ENCODE measurements at regions not wholly inside any gene's neighbourhood (a gene's known extent, or its start where the extent isn't known, plus 50 kb on each side); places are given as distances from the start of the nearest gene placed in this dataset.

GRCh38 chr6:20263059-20263458 lies 50.8 kb upstream of the MBOAT1 start:
- ATAC-seq (no peak), DNase-seq (ENCODE audit: low read depth, low spot score) (no peak)
- no TSS peak for BruUV-seq (replicated peaks)
- ChIA-PET CTCF (no interaction called here), POLR2A (no interaction called here)
- Histone ChIP-seq H3K27me3 (ENCODE audit: control insufficient read depth, insufficient read depth, low read length) (no peaks in the 10 kb centered on the region; the same call in 1 of the 2 replicates), H3K4me1 (ENCODE audit: control insufficient read depth, insufficient read depth, low read length) (no peaks in the 10 kb centered on the region), H3K36me3 (ENCODE audit: control insufficient read depth, insufficient read depth, low read length) (no peaks in the 10 kb centered on the region), H3K9me3 (ENCODE audit: control insufficient read depth, insufficient read depth, low read depth, low read length) (no peaks in the 10 kb centered on the region), H3K27ac (ENCODE audit: low read length) (no peak overlapping the region), H3K4me3 (ENCODE audit: low read depth in 2 of 2, low read length in 2 of 2) (no peak overlapping the region)
- TF ChIP-seq SIN3A (IDR thresholded peaks at IDR 0.05; ENCODE audit: borderline replicate concordance, insufficient read depth, low read depth, low read length) (no peak), REST (IDR thresholded peaks at IDR 0.05; ENCODE audit: insufficient read depth in 1 of 2, low read depth in 2 of 2, low read length in 1 of 2) (no peak), TCF7L2 (IDR thresholded peaks at IDR 0.05; ENCODE audit: low read depth, low read length) (no peak), CTCF (IDR thresholded peaks at IDR 0.05) (no peak), POLR2AphosphoS5 (IDR thresholded peaks at IDR 0.05; ENCODE audit: low read depth, low read length) (no peak)
- in situ Hi-C loops (cut with HindIII; ENCODE audit: low pct_unique_long_range_greater_than_20kb, low sequenced_read_pairs), result no loop called here
- intact Hi-C loops (cut with micrococcal nuclease; ENCODE audit: unreplicated experiment), result no loop called here

- no peaks in the 10 kb centered on the region; the same call in 1 of the 2 replicates for H3K27me3 ChIP-seq (ENCODE audit: control insufficient read depth, insufficient read depth, low read length)
- no peak for TF ChIP-seq SIN3A (IDR thresholded peaks at IDR 0.05; ENCODE audit: borderline replicate concordance, insufficient read depth, low read depth, low read length)
- TF ChIP-seq TCF7L2 (IDR thresholded peaks at IDR 0.05; ENCODE audit: low read depth, low read length), result no peak
- no peak for TF ChIP-seq REST (IDR thresholded peaks at IDR 0.05; ENCODE audit: insufficient read depth in 1 of 2, low read depth in 2 of 2, low read length in 1 of 2)
- no peak for TF ChIP-seq POLR2AphosphoS5 (IDR thresholded peaks at IDR 0.05; ENCODE audit: low read depth, low read length)
- TF ChIP-seq CTCF (IDR thresholded peaks at IDR 0.05), result no peak
- DNase-seq (ENCODE audit: low read depth, low spot score) (no peak), ATAC-seq (no peak)
- H3K4me1 ChIP-seq (ENCODE audit: control insufficient read depth, insufficient read depth, low read length), result no peaks in the 10 kb centered on the region
- BruUV-seq (replicated peaks), result no TSS peak
- in situ Hi-C loops (cut with HindIII; ENCODE audit: low pct_unique_long_range_greater_than_20kb, low sequenced_read_pairs) (no loop called here), intact Hi-C loops (cut with micrococcal nuclease; ENCODE audit: unreplicated experiment) (no loop called here)
- no peak overlapping the region for H3K4me3 ChIP-seq (ENCODE audit: low read depth in 2 of 2, low read length in 2 of 2)
- ChIA-PET POLR2A (no interaction called here), CTCF (no interaction called here)
- no peaks in the 10 kb centered on the region for H3K36me3 ChIP-seq (ENCODE audit: control insufficient read depth, insufficient read depth, low read length)
- H3K27ac ChIP-seq (ENCODE audit: low read length), result no peak overlapping the region
- H3K9me3 ChIP-seq (ENCODE audit: control insufficient read depth, insufficient read depth, low read depth, low read length), result no peaks in the 10 kb centered on the region
Observed at GRCh38 chr6:20265842-20266241, 53.6 kb upstream of the MBOAT1 start.
